ENCODE measurements at regions not wholly inside any gene's neighbourhood (a gene's known extent, or its start where the extent isn't known, plus 50 kb on each side); places are given as distances from the start of the nearest gene placed in this dataset.

DNA sequence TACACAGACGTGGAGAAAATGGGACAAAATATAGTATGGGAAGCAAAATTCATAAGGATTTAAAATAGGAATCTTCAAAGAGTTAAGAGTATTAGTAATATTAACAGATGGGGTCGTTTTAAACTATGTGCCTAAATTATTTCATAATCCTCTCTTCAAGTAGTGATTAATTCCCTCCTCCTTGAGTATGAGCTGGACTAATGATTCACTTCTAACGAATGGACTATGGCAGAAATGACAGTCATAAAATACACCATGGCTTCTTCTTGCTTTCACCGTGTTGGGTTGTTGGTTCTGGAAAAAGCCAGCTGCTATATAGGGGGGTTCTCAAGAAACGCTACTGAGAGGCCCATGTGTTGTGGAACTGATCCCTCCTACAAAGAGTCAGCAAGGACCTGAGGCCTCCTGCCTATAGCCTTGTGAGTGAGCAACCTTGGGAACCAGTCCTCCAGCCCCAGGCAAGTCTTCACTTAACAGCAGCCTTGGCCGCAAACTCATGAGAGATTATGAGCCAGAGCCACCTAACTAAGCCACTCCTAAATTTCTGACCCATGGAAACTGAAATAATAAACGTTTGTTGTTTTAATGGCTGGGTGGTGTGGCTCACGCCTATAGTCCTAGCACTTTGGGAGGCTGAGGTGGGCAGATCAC is 64.8 kb upstream of the ABHD2 start:
- H3K36me3 ChIP-seq (ENCODE audit: control insufficient read depth, insufficient read depth, low read length), result no peaks in the 10 kb centered on the region
- H3K27me3 ChIP-seq (ENCODE audit: control insufficient read depth, insufficient read depth, low read length), result no peaks in the 10 kb centered on the region
- no peaks in the 10 kb centered on the region for H3K79me2 ChIP-seq (ENCODE audit: control insufficient read depth, insufficient read depth, low read length)
- H3K4me2 ChIP-seq (ENCODE audit: extremely low read depth, insufficient read depth, low read length), result no peak overlapping the region
- H2AFZ ChIP-seq (ENCODE audit: low read length), result no peak overlapping the region
- no peak overlapping the region for H3K9ac ChIP-seq (ENCODE audit: insufficient read depth, low read length)
- peaks cover 4% of the 10 kb centered on the region for H3K4me1 ChIP-seq (ENCODE audit: control insufficient read depth, extremely low read depth, insufficient read depth, low read length)
- no peak overlapping the region for H3K27ac ChIP-seq (ENCODE audit: insufficient read depth, low read length)
- H3K4me3 ChIP-seq (replicated peaks in 1 of 4; ENCODE audit: control extremely low read depth in 1 of 4, insufficient read depth in 1 of 4, low read depth in 3 of 4, low read length in 4 of 4), result no peak overlapping the region
- no peaks in the 10 kb centered on the region for H4K20me1 ChIP-seq (ENCODE audit: control insufficient read depth, extremely low read depth, insufficient read depth, low read length)
- no peak for TF ChIP-seq EZH2 (IDR thresholded peaks at IDR 0.05; ENCODE audit: low read length, missing control alignments)
- TF ChIP-seq, protein P1, sequence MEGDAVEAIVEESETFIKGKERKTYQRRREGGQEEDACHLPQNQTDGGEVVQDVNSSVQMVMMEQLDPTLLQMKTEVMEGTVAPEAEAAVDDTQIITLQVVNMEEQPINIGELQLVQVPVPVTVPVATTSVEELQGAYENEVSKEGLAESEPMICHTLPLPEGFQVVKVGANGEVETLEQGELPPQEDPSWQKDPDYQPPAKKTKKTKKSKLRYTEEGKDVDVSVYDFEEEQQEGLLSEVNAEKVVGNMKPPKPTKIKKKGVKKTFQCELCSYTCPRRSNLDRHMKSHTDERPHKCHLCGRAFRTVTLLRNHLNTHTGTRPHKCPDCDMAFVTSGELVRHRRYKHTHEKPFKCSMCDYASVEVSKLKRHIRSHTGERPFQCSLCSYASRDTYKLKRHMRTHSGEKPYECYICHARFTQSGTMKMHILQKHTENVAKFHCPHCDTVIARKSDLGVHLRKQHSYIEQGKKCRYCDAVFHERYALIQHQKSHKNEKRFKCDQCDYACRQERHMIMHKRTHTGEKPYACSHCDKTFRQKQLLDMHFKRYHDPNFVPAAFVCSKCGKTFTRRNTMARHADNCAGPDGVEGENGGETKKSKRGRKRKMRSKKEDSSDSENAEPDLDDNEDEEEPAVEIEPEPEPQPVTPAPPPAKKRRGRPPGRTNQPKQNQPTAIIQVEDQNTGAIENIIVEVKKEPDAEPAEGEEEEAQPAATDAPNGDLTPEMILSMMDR (conservative IDR thresholded peaks at IDR 0.05 in 1 of 2, IDR thresholded peaks at IDR 0.05 in 1 of 2; ENCODE audit: low read depth in 1 of 2, low read length in 2 of 2), result no peak
- H3K9me3 ChIP-seq (ENCODE audit: control insufficient read depth, insufficient read depth, low read depth, low read length), result no peaks in the 10 kb centered on the region
- DNase-seq (ENCODE audit: low read depth in 2 of 2), result peak in 1 of 2 donors; percentile 27

DNA sequence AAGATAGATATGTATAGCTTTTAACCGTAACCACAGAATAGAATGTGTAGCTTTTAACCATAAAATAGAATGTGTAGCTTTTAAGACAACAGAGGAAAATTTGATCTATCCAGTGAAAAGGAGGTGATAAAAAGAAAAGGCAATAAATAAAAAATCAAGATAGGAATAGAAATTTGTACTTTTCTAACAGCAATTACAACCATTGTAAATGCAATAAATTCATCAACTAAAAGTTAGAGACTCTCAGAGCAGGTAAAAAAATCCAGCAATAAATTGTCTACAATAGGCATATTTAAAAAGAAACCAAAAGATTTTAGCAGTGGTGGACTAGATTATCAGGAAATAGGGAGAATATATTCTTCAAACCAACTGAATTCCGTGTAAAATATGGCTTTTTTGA is 63.8 kb upstream of the ABHD2 start:
- Histone ChIP-seq H3K27me3 (ENCODE audit: control insufficient read depth, insufficient read depth, low read length) (no peaks in the 10 kb centered on the region), H3K27ac (ENCODE audit: insufficient read depth, low read length) (no peak overlapping the region), H3K79me2 (ENCODE audit: control insufficient read depth, insufficient read depth, low read length) (no peaks in the 10 kb centered on the region), H3K9ac (ENCODE audit: insufficient read depth, low read length) (no peak overlapping the region), H2AFZ (ENCODE audit: low read length) (no peak overlapping the region), H4K20me1 (ENCODE audit: control insufficient read depth, extremely low read depth, insufficient read depth, low read length) (no peaks in the 10 kb centered on the region), H3K4me1 (ENCODE audit: control insufficient read depth, extremely low read depth, insufficient read depth, low read length) (peaks cover 4% of the 10 kb centered on the region), H3K4me2 (ENCODE audit: extremely low read depth, insufficient read depth, low read length) (no peak overlapping the region), H3K9me3 (ENCODE audit: control insufficient read depth, insufficient read depth, low read depth, low read length) (no peaks in the 10 kb centered on the region), H3K4me3 (replicated peaks in 1 of 4; ENCODE audit: control extremely low read depth in 1 of 4, insufficient read depth in 1 of 4, low read depth in 3 of 4, low read length in 4 of 4) (no peak overlapping the region), H3K36me3 (ENCODE audit: control insufficient read depth, insufficient read depth, low read length) (no peaks in the 10 kb centered on the region)
- no peak for DNase-seq (ENCODE audit: low read depth in 2 of 2)
- TF ChIP-seq, protein P1 (conservative IDR thresholded peaks at IDR 0.05 in 1 of 2, IDR thresholded peaks at IDR 0.05 in 1 of 2; ENCODE audit: low read depth in 1 of 2, low read length in 2 of 2), result no peak
- TF ChIP-seq EZH2 (IDR thresholded peaks at IDR 0.05; ENCODE audit: low read length, missing control alignments), result no peak

DNA sequence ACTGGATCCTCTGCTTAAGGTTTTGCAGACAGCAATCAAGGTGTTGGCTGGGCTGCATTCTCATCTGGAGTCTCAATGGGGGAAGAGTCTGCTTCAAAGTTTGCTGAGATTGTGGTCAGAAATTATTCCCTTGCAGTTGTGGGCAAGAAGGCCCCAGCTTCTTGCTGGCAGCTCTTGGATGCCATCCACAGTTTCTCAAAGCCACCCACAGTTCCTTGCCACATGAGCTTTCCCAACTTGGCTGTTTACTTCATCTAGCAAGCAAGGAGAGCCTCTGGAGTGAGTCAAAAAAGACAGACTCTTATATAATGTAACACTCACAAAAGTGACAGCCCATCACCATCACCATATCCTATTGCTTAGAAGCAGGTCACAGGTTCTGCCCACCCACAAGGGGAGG is 62.1 kb upstream of the ABHD2 start:
- Histone ChIP-seq H3K4me2 (ENCODE audit: extremely low read depth, insufficient read depth, low read length) (no peak overlapping the region), H2AFZ (ENCODE audit: low read length) (no peak overlapping the region), H3K4me1 (ENCODE audit: control insufficient read depth, extremely low read depth, insufficient read depth, low read length) (peaks cover 4% of the 10 kb centered on the region), H3K27ac (ENCODE audit: insufficient read depth, low read length) (no peak overlapping the region), H3K4me3 (replicated peaks in 1 of 4; ENCODE audit: control extremely low read depth in 1 of 4, insufficient read depth in 1 of 4, low read depth in 3 of 4, low read length in 4 of 4) (no peak overlapping the region), H4K20me1 (ENCODE audit: control insufficient read depth, extremely low read depth, insufficient read depth, low read length) (no peaks in the 10 kb centered on the region), H3K9me3 (ENCODE audit: control insufficient read depth, insufficient read depth, low read depth, low read length) (no peaks in the 10 kb centered on the region), H3K36me3 (ENCODE audit: control insufficient read depth, insufficient read depth, low read length) (no peaks in the 10 kb centered on the region), H3K79me2 (ENCODE audit: control insufficient read depth, insufficient read depth, low read length) (no peaks in the 10 kb centered on the region), H3K9ac (ENCODE audit: insufficient read depth, low read length) (no peak overlapping the region), H3K27me3 (ENCODE audit: control insufficient read depth, insufficient read depth, low read length) (no peaks in the 10 kb centered on the region)
- no peak for TF ChIP-seq EZH2 (IDR thresholded peaks at IDR 0.05; ENCODE audit: low read length, missing control alignments)
- TF ChIP-seq, protein P1 (conservative IDR thresholded peaks at IDR 0.05 in 1 of 2, IDR thresholded peaks at IDR 0.05 in 1 of 2; ENCODE audit: low read depth in 1 of 2, low read length in 2 of 2), result no peak
- DNase-seq (ENCODE audit: low read depth in 2 of 2), result peak in 1 of 2 donors; percentile 32
